ENCODE measurements at regions not wholly inside any gene's neighbourhood (a gene's known extent, or its start where the extent isn't known, plus 50 kb on each side); places are given as distances from the start of the nearest gene placed in this dataset.

DNA sequence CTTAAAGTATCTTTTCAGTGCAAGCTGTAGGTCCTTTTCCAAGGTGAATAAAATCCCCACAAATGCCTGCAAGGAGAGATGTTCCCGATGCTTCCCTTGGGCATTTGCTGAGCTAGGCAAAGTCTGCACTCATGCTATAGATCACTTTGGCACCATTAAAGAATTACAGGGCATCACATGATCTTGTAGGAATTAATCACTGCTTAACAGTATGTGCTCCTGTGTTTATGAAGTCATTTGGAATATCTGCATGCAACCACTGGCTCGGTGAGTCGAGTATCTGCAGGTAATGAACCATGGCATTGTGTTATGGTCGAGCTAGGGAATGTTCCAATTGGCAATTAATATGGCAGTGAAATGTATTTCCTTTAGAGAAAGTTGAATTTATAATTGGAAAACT lies 615.1 kb downstream of the TLE1 start (continued):
- TF ChIP-seq, protein P1, sequence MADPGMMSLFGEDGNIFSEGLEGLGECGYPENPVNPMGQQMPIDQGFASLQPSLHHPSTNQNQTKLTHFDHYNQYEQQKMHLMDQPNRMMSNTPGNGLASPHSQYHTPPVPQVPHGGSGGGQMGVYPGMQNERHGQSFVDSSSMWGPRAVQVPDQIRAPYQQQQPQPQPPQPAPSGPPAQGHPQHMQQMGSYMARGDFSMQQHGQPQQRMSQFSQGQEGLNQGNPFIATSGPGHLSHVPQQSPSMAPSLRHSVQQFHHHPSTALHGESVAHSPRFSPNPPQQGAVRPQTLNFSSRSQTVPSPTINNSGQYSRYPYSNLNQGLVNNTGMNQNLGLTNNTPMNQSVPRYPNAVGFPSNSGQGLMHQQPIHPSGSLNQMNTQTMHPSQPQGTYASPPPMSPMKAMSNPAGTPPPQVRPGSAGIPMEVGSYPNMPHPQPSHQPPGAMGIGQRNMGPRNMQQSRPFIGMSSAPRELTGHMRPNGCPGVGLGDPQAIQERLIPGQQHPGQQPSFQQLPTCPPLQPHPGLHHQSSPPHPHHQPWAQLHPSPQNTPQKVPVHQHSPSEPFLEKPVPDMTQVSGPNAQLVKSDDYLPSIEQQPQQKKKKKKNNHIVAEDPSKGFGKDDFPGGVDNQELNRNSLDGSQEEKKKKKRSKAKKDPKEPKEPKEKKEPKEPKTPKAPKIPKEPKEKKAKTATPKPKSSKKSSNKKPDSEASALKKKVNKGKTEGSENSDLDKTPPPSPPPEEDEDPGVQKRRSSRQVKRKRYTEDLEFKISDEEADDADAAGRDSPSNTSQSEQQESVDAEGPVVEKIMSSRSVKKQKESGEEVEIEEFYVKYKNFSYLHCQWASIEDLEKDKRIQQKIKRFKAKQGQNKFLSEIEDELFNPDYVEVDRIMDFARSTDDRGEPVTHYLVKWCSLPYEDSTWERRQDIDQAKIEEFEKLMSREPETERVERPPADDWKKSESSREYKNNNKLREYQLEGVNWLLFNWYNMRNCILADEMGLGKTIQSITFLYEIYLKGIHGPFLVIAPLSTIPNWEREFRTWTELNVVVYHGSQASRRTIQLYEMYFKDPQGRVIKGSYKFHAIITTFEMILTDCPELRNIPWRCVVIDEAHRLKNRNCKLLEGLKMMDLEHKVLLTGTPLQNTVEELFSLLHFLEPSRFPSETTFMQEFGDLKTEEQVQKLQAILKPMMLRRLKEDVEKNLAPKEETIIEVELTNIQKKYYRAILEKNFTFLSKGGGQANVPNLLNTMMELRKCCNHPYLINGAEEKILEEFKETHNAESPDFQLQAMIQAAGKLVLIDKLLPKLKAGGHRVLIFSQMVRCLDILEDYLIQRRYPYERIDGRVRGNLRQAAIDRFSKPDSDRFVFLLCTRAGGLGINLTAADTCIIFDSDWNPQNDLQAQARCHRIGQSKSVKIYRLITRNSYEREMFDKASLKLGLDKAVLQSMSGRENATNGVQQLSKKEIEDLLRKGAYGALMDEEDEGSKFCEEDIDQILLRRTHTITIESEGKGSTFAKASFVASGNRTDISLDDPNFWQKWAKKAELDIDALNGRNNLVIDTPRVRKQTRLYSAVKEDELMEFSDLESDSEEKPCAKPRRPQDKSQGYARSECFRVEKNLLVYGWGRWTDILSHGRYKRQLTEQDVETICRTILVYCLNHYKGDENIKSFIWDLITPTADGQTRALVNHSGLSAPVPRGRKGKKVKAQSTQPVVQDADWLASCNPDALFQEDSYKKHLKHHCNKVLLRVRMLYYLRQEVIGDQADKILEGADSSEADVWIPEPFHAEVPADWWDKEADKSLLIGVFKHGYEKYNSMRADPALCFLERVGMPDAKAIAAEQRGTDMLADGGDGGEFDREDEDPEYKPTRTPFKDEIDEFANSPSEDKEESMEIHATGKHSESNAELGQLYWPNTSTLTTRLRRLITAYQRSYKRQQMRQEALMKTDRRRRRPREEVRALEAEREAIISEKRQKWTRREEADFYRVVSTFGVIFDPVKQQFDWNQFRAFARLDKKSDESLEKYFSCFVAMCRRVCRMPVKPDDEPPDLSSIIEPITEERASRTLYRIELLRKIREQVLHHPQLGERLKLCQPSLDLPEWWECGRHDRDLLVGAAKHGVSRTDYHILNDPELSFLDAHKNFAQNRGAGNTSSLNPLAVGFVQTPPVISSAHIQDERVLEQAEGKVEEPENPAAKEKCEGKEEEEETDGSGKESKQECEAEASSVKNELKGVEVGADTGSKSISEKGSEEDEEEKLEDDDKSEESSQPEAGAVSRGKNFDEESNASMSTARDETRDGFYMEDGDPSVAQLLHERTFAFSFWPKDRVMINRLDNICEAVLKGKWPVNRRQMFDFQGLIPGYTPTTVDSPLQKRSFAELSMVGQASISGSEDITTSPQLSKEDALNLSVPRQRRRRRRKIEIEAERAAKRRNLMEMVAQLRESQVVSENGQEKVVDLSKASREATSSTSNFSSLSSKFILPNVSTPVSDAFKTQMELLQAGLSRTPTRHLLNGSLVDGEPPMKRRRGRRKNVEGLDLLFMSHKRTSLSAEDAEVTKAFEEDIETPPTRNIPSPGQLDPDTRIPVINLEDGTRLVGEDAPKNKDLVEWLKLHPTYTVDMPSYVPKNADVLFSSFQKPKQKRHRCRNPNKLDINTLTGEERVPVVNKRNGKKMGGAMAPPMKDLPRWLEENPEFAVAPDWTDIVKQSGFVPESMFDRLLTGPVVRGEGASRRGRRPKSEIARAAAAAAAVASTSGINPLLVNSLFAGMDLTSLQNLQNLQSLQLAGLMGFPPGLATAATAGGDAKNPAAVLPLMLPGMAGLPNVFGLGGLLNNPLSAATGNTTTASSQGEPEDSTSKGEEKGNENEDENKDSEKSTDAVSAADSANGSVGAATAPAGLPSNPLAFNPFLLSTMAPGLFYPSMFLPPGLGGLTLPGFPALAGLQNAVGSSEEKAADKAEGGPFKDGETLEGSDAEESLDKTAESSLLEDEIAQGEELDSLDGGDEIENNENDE (IDR thresholded peaks at IDR 0.05; ENCODE audit: low read depth, low read length) = no peak
- TF ChIP-seq, protein P2, sequence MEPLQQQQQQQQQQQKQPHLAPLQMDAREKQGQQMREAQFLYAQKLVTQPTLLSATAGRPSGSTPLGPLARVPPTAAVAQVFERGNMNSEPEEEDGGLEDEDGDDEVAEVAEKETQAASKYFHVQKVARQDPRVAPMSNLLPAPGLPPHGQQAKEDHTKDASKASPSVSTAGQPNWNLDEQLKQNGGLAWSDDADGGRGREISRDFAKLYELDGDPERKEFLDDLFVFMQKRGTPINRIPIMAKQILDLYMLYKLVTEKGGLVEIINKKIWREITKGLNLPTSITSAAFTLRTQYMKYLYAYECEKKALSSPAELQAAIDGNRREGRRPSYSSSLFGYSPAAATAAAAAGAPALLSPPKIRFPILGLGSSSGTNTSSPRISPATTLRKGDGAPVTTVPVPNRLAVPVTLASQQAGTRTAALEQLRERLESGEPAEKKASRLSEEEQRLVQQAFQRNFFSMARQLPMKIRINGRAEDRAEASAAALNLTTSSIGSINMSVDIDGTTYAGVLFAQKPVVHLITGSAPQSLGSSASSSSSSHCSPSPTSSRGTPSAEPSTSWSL (CRISPR knock-in tag; IDR thresholded peaks at IDR 0.05; ENCODE audit: borderline replicate concordance) = no peak
- TF ChIP-seq MAZ (CRISPR knock-in tag; conservative IDR thresholded peaks at IDR 0.05 in 1 of 2, IDR thresholded peaks at IDR 0.05 in 1 of 2) = no peak
- no peak for TF ChIP-seq ZKSCAN8 (CRISPR knock-in tag; IDR thresholded peaks at IDR 0.05)
- TF ChIP-seq CEBPB (tag; IDR thresholded peaks at IDR 0.05) = no peak
- TF ChIP-seq, protein P3, sequence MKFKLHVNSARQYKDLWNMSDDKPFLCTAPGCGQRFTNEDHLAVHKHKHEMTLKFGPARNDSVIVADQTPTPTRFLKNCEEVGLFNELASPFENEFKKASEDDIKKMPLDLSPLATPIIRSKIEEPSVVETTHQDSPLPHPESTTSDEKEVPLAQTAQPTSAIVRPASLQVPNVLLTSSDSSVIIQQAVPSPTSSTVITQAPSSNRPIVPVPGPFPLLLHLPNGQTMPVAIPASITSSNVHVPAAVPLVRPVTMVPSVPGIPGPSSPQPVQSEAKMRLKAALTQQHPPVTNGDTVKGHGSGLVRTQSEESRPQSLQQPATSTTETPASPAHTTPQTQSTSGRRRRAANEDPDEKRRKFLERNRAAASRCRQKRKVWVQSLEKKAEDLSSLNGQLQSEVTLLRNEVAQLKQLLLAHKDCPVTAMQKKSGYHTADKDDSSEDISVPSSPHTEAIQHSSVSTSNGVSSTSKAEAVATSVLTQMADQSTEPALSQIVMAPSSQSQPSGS (CRISPR knock-in tag; IDR thresholded peaks at IDR 0.05) = no peak
- no peak for TF ChIP-seq MYNN (IDR thresholded peaks at IDR 0.05)
- TF ChIP-seq MYNN (CRISPR knock-in tag; IDR thresholded peaks at IDR 0.05) = no peak
- no peak for TF ChIP-seq NR3C1 (CRISPR knock-in tag; IDR thresholded peaks at IDR 0.05)
- TF ChIP-seq TAF9B (IDR thresholded peaks at IDR 0.05; ENCODE audit: partially characterized antibody) = no peak
- no peak for TF ChIP-seq ZNF696 (CRISPR knock-in tag; conservative IDR thresholded peaks at IDR 0.05)
